HG03460 (cell line): ENCODE measurements at regions not wholly inside any gene's neighbourhood (a gene's known extent, or its start where the extent isn't known, plus 50 kb on each side); places are given as distances from the start of the nearest gene placed in this dataset.
A peak's percentile ranks its signal among the peaks of the same experiment; 100 is the strongest.

Experiments
- ATAC-seq: cut with Tn5 transposase; IDR thresholded peaks from one replicate; pipeline ENCODE4 v1.9.1; 2021; ENCODE audit not compliant: unreplicated experiment

- ATAC-seq, result no peak
Observed at GRCh38 chr18:71028285-71028762, 739.5 kb downstream of the SOCS6 start.

GRCh38 chr18:71027531-71027930 is 738.7 kb downstream of the SOCS6 start:
- no peak for ATAC-seq

- no peak for ATAC-seq
Observed at GRCh38 chr18:71025505-71026225, 736.8 kb downstream of the SOCS6 start.

GRCh38 chr18:71022389-71022788 is 733.5 kb downstream of the SOCS6 start:
- no peak for ATAC-seq

- ATAC-seq, result no peak
Observed at GRCh38 chr18:71021030-71021362, 732.2 kb downstream of the SOCS6 start.

GRCh38 chr18:71020342-71021029 is 731.6 kb downstream of the SOCS6 start:
- no peak for ATAC-seq

- ATAC-seq, result no peak
Observed at GRCh38 chr18:71018816-71019215, 730.0 kb downstream of the SOCS6 start.

GRCh38 chr18:71012789-71013188 is 723.9 kb downstream of the SOCS6 start:
- no peak for ATAC-seq

- ATAC-seq, result peak; percentile 65
Observed at GRCh38 chr18:71011389-71011788, 722.5 kb downstream of the SOCS6 start.

GRCh38 chr18:71008257-71008656 is 719.4 kb downstream of the SOCS6 start:
- ATAC-seq, result no peak

- ATAC-seq, result no peak
Observed at GRCh38 chr18:71001597-71001996, 712.8 kb downstream of the SOCS6 start.

- no peak for ATAC-seq
Observed at GRCh38 chr18:70998490-70998889, 709.6 kb downstream of the SOCS6 start.

GRCh38 chr18:70994116-70994515 is 705.3 kb downstream of the SOCS6 start:
- no peak for ATAC-seq

- ATAC-seq, result no peak
Observed at GRCh38 chr18:70991577-70991976, 702.7 kb downstream of the SOCS6 start.

GRCh38 chr18:70985948-70986347 is 697.1 kb downstream of the SOCS6 start:
- no peak for ATAC-seq

- no peak for ATAC-seq
Observed at GRCh38 chr18:70982292-70982691, 693.4 kb downstream of the SOCS6 start.

- no peak for ATAC-seq
Observed at GRCh38 chr18:70981400-70982140, 692.7 kb downstream of the SOCS6 start.

GRCh38 chr18:70973626-70974025 is 684.8 kb downstream of the SOCS6 start:
- no peak for ATAC-seq

GRCh38 chr18:70966419-70966818 is 677.6 kb downstream of the SOCS6 start:
- ATAC-seq, result no peak

- no peak for ATAC-seq
Observed at GRCh38 chr18:70961939-70962338, 673.1 kb downstream of the SOCS6 start.

GRCh38 chr18:70956554-70956953 is 667.7 kb downstream of the SOCS6 start:
- no peak for ATAC-seq

- no peak for ATAC-seq
Observed at GRCh38 chr18:70936160-70936559, 647.3 kb downstream of the SOCS6 start.
